ENCODE measurements at regions not wholly inside any gene's neighbourhood (a gene's known extent, or its start where the extent isn't known, plus 50 kb on each side); places are given as distances from the start of the nearest gene placed in this dataset.
A peak's percentile ranks its signal among the peaks of the same experiment; 100 is the strongest.

GRCh38 chr1:37147906-37148305 lies 113.6 kb upstream of the GRIK3 start:
- H3K9me3 ChIP-seq = no peaks in the 10 kb centered on the region
- WGBS = 13% methylated on average over 1 of the region's 2 CpGs
- TF ChIP-seq POLR2AphosphoS5 (IDR thresholded peaks at IDR 0.05) (no peak), CTCF (IDR thresholded peaks at IDR 0.05) (no peak), EP300 (IDR thresholded peaks at IDR 0.05) (no peak), POLR2A (IDR thresholded peaks at IDR 0.05) (no peak)
- H3K4me1 ChIP-seq = no peaks in the 10 kb centered on the region
- peaks cover 25% of the 10 kb centered on the region for H3K27me3 ChIP-seq
- DNase-seq (ENCODE audit: low spot score in 2 of 2) = peak in 1 of 2 donors; percentile 45
- H3K27ac ChIP-seq = no peak overlapping the region
- no peak overlapping the region for H3K4me3 ChIP-seq
- H3K36me3 ChIP-seq = no peaks in the 10 kb centered on the region

- Histone ChIP-seq H3K27ac (no peak overlapping the region), H3K4me3 (no peak overlapping the region), H3K27me3 (peaks cover 28% of the 10 kb centered on the region), H3K4me1 (no peaks in the 10 kb centered on the region), H3K36me3 (no peaks in the 10 kb centered on the region), H3K9me3 (no peaks in the 10 kb centered on the region)
- WGBS = 82% methylated on average over 1 of the region's 1 CpG
- DNase-seq (ENCODE audit: low spot score in 2 of 2) = peak in 1 of 2 donors; percentile 34
- TF ChIP-seq POLR2AphosphoS5 (IDR thresholded peaks at IDR 0.05) = no peak
- TF ChIP-seq CTCF (IDR thresholded peaks at IDR 0.05) = no peak
- TF ChIP-seq POLR2A (IDR thresholded peaks at IDR 0.05) = no peak
- no peak for TF ChIP-seq EP300 (IDR thresholded peaks at IDR 0.05)
Observed at GRCh38 chr1:37148663-37149062, 114.3 kb upstream of the GRIK3 start.

GRCh38 chr1:37149296-37149695 lies 115.0 kb upstream of the GRIK3 start:
- peak in 1 of 2 donors; percentile 50 for DNase-seq (ENCODE audit: low spot score in 2 of 2)
- Histone ChIP-seq H3K9me3 (no peaks in the 10 kb centered on the region), H3K27me3 (peaks cover 31% of the 10 kb centered on the region), H3K27ac (no peak overlapping the region), H3K4me1 (no peaks in the 10 kb centered on the region), H3K36me3 (no peaks in the 10 kb centered on the region), H3K4me3 (no peak overlapping the region)
- WGBS = 84% methylated on average over 9 of the region's 9 CpGs
- no peak for TF ChIP-seq EP300 (IDR thresholded peaks at IDR 0.05)
- TF ChIP-seq CTCF (IDR thresholded peaks at IDR 0.05) = no peak
- no peak for TF ChIP-seq POLR2AphosphoS5 (IDR thresholded peaks at IDR 0.05)

- Histone ChIP-seq H3K27ac (no peak overlapping the region), H3K9me3 (no peaks in the 10 kb centered on the region), H3K4me3 (no peak overlapping the region), H3K36me3 (no peaks in the 10 kb centered on the region), H3K4me1 (no peaks in the 10 kb centered on the region), H3K27me3 (peaks cover 25% of the 10 kb centered on the region)
- TF ChIP-seq CTCF (IDR thresholded peaks at IDR 0.05) = no peak
- TF ChIP-seq POLR2A (IDR thresholded peaks at IDR 0.05) = no peak
- TF ChIP-seq EP300 (IDR thresholded peaks at IDR 0.05) = no peak
- no peak for TF ChIP-seq POLR2AphosphoS5 (IDR thresholded peaks at IDR 0.05)
- 66% methylated on average over 5 of the region's 5 CpGs for WGBS
- DNase-seq (ENCODE audit: low spot score in 2 of 2) = peak in 1 of 2 donors; percentile 69
Observed at GRCh38 chr1:37150986-37151385, 116.7 kb upstream of the GRIK3 start.

GRCh38 chr1:37151789-37152188 lies 117.5 kb upstream of the GRIK3 start:
- no peak overlapping the region for H3K4me3 ChIP-seq
- no peaks in the 10 kb centered on the region for H3K9me3 ChIP-seq
- peaks cover 24% of the 10 kb centered on the region for H3K27me3 ChIP-seq
- no peaks in the 10 kb centered on the region for H3K4me1 ChIP-seq
- no peak for TF ChIP-seq EP300 (IDR thresholded peaks at IDR 0.05)
- no peak for TF ChIP-seq POLR2AphosphoS5 (IDR thresholded peaks at IDR 0.05)
- TF ChIP-seq POLR2A (IDR thresholded peaks at IDR 0.05) = no peak
- TF ChIP-seq CTCF (IDR thresholded peaks at IDR 0.05) = no peak
- DNase-seq (ENCODE audit: low spot score in 2 of 2) = no peak
- no peak overlapping the region for H3K27ac ChIP-seq
- WGBS = 78% methylated on average over 2 of the region's 3 CpGs
- H3K36me3 ChIP-seq = no peaks in the 10 kb centered on the region
